Endothelial cell of umbilical vein (primary cell): ENCODE measurements at regions not wholly inside any gene's neighbourhood (a gene's known extent, or its start where the extent isn't known, plus 50 kb on each side); places are given as distances from the start of the nearest gene placed in this dataset.

ENCODE experiments used
- EZH2 ChIP-seq: IDR thresholded peaks from 2 replicates; pipeline ENCODE4 v1.6.1; 2012; ENCODE audit warnings: borderline replicate concordance, low read depth, mild to moderate bottlenecking, moderate library complexity, low read length, inconsistent platforms; ENCODE audit not compliant: severe bottlenecking
- FOS ChIP-seq: IDR thresholded peaks from 2 replicates; pipeline ENCODE4 v1.6.1; 2011; ENCODE audit warnings: mild to moderate bottlenecking, low read length, moderate library complexity, borderline replicate concordance; ENCODE audit not compliant: insufficient read depth
- GATA2 ChIP-seq: IDR thresholded peaks from 2 replicates; pipeline ENCODE4 v1.7.0; 2011; ENCODE audit warnings: low read depth, mild to moderate bottlenecking, moderate library complexity, mixed read lengths, low read length; ENCODE audit not compliant: insufficient read length, insufficient read depth
- MYC ChIP-seq: IDR thresholded peaks from one replicate; pipeline ENCODE4 v1.6.1; 2011; ENCODE audit warnings: mild to moderate bottlenecking, low read depth, low read length
- POLR2A ChIP-seq: IDR thresholded peaks from 2 replicates; pipeline ENCODE4 v1.6.1; 2012; ENCODE audit warnings: low read depth, mild to moderate bottlenecking, control low read depth, low read length
- POLR2AphosphoS5 ChIP-seq: IDR thresholded peaks from 2 replicates; pipeline ENCODE4 v1.6.1; 2012; ENCODE audit warnings: low read depth, mild to moderate bottlenecking, control low read depth, low read length, moderate library complexity; ENCODE audit not compliant: insufficient read depth
- TF ChIP-seq, protein P1 (sequence below), 2 donors: IDR thresholded peaks; 1 replicate in 1 of 2; 2 replicates in 1 of 2; pipeline ENCODE4 v1.5.1; 2011; ENCODE audit warnings: low read length in 2 of 2, mild to moderate bottlenecking in 2 of 2, moderate library complexity in 2 of 2, control low read depth in 1 of 2, inconsistent platforms in 1 of 2, low read depth in 1 of 2; ENCODE audit not compliant: insufficient read depth in 1 of 2; ENCODE audit errors: extremely low read depth in 1 of 2
- TF ChIP-seq, protein P2 (sequence below): IDR thresholded peaks from 2 replicates; pipeline ENCODE4 v1.6.1; 2011; ENCODE audit not compliant: insufficient read depth, insufficient read length

DNA sequence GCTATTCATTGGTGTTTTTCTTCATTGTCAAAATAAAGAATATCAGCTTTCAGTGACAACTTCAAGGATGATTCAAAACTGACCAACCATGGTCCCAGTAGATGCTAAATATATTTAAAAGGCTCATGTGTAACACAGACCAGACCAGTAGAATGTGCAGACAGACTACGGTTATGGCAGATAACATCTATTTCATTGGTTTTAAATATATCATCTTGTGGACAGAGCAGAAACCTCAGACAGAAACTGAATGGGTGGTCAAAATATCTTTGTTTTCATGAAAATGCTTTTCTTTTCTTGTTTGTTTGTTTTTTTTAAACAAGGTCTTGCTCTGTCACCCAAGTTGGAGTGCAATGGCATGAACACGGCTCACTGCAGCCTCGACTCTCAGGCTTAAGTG lies 107.4 kb upstream of the CREB1 start:
- TF ChIP-seq, protein P1, sequence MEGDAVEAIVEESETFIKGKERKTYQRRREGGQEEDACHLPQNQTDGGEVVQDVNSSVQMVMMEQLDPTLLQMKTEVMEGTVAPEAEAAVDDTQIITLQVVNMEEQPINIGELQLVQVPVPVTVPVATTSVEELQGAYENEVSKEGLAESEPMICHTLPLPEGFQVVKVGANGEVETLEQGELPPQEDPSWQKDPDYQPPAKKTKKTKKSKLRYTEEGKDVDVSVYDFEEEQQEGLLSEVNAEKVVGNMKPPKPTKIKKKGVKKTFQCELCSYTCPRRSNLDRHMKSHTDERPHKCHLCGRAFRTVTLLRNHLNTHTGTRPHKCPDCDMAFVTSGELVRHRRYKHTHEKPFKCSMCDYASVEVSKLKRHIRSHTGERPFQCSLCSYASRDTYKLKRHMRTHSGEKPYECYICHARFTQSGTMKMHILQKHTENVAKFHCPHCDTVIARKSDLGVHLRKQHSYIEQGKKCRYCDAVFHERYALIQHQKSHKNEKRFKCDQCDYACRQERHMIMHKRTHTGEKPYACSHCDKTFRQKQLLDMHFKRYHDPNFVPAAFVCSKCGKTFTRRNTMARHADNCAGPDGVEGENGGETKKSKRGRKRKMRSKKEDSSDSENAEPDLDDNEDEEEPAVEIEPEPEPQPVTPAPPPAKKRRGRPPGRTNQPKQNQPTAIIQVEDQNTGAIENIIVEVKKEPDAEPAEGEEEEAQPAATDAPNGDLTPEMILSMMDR (IDR thresholded peaks at IDR 0.05; ENCODE audit: extremely low read depth in 1 of 2, insufficient read depth in 1 of 2, low read depth in 1 of 2, low read length in 2 of 2), result no peak
- no peak for TF ChIP-seq POLR2A
- TF ChIP-seq, protein P2, sequence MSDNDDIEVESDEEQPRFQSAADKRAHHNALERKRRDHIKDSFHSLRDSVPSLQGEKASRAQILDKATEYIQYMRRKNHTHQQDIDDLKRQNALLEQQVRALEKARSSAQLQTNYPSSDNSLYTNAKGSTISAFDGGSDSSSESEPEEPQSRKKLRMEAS, result no peak
- TF ChIP-seq EZH2, result no peak
- no peak for TF ChIP-seq MYC
- no peak for TF ChIP-seq POLR2AphosphoS5
- TF ChIP-seq GATA2, result no peak
- TF ChIP-seq FOS, result no peak
